Heart left ventricle (tissue), 13 donors: ENCODE measurements at regions not wholly inside any gene's neighbourhood (a gene's known extent, or its start where the extent isn't known, plus 50 kb on each side); places are given as distances from the start of the nearest gene placed in this dataset.
"Not testable (repeated sequence)": the region's sequence is repeated elsewhere in the genome, so short reads cannot be mapped to it uniquely, and the experiment has no call there.

Experiments
- POLR2A ChIP-seq, 2 donors: fragments of 450-650 bp; IDR thresholded peaks; one replicate each; pipeline ENCODE4 v1.6.1; 2017; ENCODE audit warnings: antibody characterized with exemption in 2 of 2, mild to moderate bottlenecking in 2 of 2, moderate library complexity in 2 of 2
- TF ChIP-seq, protein P1 (sequence below), 12 donors: fragments of 200-600 bp; sonication (generic) in 4 of 12; IDR thresholded peaks; one replicate each; pipeline versions ENCODE4 v1.5.0 to v1.8.0; 2018 to 2022; ENCODE audit warnings: antibody characterized with exemption in 12 of 12, mild to moderate bottlenecking in 5 of 12
- donor health status: ischemic (EF 13 %, LVEDD 7.1; RV severe dilation, severe dysfunction).
- donor health status: DM: no; HTN: yes; CAD: no.
- donor health status: DM: no; HTN: no; CAD: no.
- donor health status: ischemic (EF 25% LVEDD 6.9; RV normal size, moderate dysfunction).
- donor health status: ischemic (EF 25% LVEDD 5.7; RV mildly dilated, moderate dysfunction).
- donor health status: ischemic (EF 35%, LVEDD 5.7; RV mildly dilated, moderate dysfunction).
- donor health status: nonischemic (EF 11% LVEDD 7.7; RV severe dilation, severe dysfunction).
- donor health status: DM: yes; HTN: yes; CAD: no.
- donor health status: PGD.
- donor health status: ischemic (EF 29% LVEDD 5.4; RV normal size, mild dysfunction).
- donor health status: nonischemic (EF 23%, LVEDD 6.1; RV moderate dilation, normal function).

DNA sequence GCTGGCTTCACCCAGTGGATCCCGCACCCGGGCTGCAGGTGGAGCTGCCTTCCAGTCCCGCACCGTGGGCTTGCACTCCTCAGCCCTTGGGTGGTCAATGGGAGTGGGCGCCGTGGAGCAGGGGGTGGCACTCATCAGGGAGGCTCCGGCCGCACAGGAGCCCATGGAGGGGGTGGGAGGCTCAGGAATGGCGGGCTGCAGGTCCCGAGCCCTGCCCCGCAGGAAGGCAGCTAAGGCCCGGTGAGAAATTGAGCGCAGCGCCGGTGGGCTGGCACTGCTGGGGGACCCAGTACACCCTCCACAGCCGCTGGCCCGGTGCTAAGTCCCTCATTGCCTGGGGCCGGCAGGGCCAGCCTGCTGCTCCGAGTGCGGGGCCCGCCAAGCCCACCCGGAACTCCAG, 209.9 kb downstream of the UTRN start:
- TF ChIP-seq, protein P1, sequence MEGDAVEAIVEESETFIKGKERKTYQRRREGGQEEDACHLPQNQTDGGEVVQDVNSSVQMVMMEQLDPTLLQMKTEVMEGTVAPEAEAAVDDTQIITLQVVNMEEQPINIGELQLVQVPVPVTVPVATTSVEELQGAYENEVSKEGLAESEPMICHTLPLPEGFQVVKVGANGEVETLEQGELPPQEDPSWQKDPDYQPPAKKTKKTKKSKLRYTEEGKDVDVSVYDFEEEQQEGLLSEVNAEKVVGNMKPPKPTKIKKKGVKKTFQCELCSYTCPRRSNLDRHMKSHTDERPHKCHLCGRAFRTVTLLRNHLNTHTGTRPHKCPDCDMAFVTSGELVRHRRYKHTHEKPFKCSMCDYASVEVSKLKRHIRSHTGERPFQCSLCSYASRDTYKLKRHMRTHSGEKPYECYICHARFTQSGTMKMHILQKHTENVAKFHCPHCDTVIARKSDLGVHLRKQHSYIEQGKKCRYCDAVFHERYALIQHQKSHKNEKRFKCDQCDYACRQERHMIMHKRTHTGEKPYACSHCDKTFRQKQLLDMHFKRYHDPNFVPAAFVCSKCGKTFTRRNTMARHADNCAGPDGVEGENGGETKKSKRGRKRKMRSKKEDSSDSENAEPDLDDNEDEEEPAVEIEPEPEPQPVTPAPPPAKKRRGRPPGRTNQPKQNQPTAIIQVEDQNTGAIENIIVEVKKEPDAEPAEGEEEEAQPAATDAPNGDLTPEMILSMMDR (IDR thresholded peaks at IDR 0.05), result not testable (repeated sequence)
- not testable (repeated sequence) for TF ChIP-seq POLR2A (IDR thresholded peaks at IDR 0.05)
